Stimulated activated naive CD8-positive, alpha-beta T cell treated with anti-CD3 and anti-CD28 coated beads, Interleukin-15, Interleukin-2, amounts not matched to agents 100 U/mL and 50 U/mL, for 24 hours (primary cell): ENCODE measurements at regions not wholly inside any gene's neighbourhood (a gene's known extent, or its start where the extent isn't known, plus 50 kb on each side); places are given as distances from the start of the nearest gene placed in this dataset.

Experiments
- ATAC-seq: fragments of 150-1000 bp; cut with Tn5 transposase; one replicate; pipeline ENCODE4 v1.10.0; 2021
- DNase-seq: peaks from one replicate; pipeline ENCODE4 v3.0.0; 2021

DNA sequence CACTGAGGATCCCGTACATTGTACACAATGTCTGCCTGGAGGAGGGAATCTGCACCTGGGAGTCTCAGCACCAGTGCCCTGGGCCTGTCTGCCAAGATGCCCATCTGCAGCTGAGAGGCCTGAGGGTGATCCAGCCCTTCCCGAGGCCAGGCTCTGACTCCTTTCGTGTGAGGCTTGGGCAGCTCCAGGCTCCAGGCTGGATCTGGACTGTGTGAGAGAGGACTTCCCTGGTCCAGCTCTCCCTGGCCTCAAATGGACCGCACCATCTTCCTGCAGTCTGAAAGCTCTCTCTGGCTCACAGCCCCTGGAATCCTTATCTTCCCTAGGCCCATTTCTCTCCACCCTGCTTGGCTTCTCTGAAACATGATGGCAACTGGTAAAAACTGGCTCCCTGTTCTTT is 324.6 kb downstream of the DYSF start:
- DNase-seq (no peak), ATAC-seq (no peak)

DNA sequence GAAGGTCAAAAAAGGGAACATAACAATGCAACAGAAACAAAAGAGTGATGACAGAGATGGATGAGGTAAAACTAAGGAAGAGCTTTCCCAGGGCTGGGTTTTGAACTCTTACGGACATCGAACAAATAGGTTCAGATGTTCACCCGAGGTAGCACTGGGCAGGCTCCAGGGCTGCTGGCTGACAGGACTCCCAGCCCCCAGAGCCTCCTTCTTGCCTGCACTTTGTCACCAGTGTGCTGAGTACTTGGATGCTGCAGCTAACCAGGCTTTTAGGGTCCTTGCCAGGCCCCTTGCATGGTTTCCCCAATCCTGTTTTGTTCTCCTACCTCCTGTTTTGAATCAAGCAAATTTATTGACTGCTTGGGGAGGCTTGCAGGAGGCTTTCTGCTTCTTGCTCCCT is 322.9 kb downstream of the DYSF start:
- no peak for DNase-seq
- no peak for ATAC-seq

DNA sequence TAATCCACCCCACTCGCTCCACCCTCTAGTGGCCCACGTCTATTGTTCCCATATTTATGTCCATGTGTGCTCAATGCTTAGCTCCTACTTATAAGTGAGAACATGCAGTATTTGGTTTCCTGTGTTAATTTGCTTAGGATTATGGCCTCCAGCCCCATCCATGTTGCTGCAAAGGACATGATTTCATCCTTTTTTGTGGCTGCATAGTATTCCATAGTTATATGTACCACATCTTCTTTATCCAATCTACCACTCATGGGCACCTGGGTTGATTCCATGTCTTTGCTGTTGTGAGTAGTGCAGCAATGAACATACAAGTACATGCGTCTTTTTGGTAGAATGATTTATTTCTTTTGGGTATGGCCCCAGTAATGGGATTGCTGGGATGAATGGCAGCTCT is 319.9 kb downstream of the DYSF start:
- DNase-seq (no peak), ATAC-seq (no peak)

DNA sequence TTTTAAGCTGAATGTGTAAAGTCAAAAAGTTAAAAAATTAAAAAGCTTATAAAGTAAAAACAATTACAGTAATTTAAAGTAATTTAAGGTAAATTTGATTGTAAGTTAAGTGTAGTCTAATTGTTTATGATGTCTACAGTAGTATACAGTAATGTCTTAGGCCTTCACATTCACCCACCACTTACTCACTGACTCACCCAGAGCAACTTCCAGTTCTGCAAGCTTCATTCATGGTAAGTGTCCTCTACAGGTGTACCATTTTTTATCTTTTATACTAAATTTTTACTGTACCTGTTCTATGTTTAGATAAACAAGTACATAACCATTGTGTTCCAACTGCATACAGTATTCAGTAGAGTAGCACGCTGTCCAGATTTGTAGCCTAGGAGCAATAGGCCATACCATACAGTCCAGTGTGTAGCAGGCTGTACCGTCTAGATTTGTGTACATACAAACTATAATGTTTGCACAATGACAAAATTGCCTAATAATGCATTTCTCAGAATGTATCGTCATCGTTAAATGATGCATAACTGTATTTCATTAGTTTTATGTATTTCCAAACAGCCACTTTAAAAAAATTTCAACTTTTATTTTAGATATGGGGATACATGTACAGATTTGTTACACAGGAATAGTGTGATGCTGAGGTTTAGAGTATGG is 319.3 kb downstream of the DYSF start:
- no peak for DNase-seq
- no peak for ATAC-seq

DNA sequence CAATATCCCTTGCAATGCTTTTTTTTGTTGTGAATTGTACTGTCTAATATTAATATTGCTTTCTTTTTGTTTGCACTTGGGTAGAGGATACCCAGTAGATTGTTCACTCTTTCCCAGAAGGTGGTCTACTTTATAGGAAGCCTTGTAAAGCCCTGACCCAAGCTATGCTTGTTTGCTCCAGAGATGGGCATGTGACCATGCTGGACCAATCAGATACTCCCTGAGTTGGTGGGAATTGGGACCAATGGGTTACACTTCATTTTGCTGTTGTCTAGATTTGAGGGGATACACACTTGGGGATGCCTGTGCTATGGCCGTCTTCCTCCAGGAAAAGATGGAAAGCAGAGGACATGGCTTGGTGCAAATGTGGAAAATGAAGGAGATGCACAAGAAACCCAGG is 314.3 kb downstream of the DYSF start:
- ATAC-seq (no peak), DNase-seq (no peak)

DNA sequence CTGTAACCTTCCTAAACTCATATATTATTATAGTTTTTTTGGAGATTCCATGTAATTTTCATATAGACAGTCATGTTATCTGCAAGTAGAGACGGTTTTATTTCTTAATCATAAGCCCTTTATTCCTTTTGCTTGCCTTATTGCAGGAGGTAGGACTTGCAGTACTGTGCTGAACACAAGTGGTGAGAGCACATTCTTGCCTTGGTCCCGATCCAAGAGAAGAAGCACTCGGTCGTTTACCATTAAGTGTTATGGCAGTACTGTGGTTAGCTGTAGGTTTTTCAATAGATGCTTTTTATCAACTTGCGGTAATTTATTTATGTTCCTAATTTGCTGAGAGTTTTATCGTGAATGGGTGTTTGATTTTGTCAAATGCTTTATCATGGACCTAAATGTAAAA is 305.7 kb downstream of the DYSF start:
- no peak for DNase-seq
- ATAC-seq = no peak

DNA sequence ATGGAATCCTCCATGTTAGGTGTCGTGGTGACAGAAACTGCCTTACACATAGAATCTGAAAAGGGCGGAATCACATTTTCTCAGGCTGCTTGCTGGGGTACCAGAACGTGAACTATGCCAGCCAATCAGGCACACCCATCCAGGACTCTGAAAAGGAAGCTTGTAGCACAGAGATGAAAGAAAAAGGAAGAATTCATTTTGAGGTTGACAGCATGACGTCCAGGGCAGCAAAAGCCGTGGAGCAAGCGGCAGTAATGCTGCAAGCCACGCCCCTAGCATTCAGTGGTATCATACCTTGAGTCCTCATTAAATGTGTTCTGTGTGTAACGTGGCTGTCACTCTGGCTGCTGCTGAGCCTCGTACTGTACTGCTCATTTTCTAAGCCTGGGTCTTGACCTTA is 304.0 kb downstream of the DYSF start:
- ATAC-seq (no peak), DNase-seq (no peak)

DNA sequence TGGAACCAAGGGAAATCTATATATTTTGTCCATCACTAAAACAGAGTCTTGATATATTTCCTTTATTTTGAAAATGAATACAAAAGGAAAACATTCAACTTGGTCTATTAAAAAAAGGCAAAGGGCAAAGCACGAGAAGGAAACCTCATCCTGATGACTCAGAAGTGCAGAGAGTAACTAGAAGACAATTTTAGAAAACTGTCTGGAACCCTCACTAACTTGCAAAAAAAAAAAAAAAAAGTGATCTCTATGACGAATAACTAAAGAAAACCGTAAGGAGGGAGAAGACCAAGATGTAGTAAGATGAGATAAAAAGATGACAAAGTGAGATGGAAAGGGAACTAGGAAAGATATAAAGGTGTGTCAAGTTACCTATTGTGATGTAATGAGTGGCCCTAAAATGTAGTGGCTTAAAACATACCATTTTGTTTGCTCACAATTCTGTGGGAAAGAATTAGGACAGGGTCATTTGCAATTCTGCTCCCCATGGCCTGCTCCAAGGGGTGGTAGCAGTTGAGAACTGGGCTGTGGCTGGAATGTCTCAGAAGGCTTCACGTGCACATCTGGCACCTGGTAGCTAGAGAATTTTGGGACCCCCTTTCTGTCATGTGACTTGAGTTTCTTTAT is 303.0 kb downstream of the DYSF start:
- DNase-seq = no peak
- ATAC-seq = no peak

DNA sequence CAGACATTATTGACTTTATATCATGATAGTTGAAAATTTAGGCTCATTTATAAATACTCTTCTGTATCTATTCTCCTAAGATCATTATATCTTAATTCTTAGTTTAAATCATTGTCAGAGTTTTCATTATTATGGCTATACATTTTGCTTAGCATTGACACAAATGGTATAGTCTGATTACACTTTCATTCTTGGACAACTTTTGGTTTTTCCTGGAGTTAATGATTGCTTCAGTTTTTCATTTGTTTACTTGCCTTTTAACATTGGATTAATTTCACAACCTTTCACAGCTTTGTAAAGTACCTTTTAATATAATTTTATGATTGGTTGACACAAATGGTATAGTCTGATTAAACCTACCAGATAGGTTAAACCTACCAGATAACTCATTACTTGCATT is 298.2 kb downstream of the DYSF start:
- DNase-seq (no peak), ATAC-seq (no peak)

DNA sequence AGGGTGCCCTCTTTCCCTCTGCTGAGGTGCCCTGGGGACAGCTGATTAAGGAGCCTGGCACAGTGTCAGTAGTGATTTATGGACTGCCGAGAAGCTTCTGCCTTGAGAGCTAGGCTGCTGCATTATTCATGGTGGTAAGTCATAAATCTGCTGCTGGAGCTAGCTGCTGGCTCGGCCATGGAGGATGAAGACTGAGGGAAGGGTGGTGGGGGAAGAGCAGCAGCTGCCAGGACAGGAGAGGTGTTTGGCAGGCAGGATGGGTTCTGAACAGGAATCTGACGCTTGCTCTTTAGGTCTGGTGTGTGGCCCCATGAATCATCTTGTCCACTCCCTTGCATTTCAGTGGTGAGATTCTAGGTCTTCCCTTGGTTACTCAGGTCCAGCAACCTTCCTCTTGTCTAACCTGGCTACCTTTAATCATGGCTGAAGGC is 296.3 kb downstream of the DYSF start:
- no peak for DNase-seq
- ATAC-seq = no peak

DNA sequence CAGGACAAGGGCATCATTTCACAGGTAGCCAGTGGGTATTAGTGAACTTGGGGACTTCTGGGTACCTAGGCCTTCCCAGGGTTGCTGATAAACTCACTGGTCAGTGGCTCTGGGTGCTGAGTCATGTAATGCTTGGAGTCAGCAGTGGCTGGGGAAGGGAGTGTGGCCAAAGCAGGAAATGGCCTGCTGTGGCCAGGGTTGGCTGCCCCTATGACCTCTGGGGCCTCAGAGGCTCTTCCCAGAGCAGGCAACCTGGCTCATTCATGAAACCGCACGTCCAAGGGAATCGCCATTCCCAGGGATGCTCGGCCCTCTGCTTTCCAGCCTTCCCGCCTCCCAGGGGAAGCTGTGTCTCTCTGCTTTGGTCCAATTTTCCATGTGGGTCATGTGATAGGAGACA is 294.9 kb downstream of the DYSF start:
- ATAC-seq (no peak), DNase-seq (no peak)

DNA sequence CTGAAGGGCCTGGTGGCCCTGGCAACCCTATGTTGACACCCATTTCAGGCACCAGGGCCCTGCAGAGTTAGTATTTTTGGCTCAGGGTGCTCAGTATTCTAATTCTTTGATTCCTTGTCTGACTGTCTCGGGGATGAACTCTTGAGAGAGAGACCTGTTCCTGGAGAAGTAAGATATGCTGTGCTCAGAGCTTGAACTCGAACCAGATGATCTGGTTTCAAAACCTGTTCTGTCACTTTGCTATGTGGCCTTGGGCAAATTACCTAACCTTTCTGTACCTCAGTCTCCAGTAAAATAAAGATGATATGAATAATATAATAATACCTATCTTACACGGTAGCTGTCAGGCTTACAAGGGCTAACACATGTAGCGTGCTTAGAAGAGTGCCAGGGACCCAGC is 294.2 kb downstream of the DYSF start:
- ATAC-seq = no peak
- DNase-seq = no peak

DNA sequence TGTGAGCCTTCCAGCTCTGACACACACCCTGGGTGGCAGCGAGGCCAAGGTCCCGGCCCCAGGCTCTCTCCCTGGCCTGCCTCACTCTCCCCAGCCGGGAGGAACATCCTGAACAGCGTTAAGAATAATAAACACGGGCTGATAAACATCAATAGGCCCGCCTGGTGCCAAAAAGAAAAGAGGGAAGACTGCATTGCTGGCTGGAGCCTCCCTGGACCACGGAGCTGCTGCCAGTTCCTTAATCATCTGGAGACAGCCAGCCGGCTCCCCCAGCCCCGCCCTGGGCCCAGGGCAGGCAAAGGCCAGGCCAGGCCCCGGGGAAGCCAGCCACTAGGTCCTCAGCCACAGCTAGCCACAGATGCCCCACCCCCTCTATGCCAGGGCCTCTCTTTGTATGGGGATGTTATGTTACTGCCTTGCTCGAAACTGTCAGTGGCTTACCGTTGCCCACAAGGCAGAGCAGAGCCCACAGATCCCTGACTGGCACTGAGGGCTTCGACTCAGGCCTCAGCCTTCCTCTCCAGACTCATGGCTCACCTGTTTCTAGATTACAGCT is 293.7 kb downstream of the DYSF start:
- no peak for DNase-seq
- ATAC-seq = no peak

DNA sequence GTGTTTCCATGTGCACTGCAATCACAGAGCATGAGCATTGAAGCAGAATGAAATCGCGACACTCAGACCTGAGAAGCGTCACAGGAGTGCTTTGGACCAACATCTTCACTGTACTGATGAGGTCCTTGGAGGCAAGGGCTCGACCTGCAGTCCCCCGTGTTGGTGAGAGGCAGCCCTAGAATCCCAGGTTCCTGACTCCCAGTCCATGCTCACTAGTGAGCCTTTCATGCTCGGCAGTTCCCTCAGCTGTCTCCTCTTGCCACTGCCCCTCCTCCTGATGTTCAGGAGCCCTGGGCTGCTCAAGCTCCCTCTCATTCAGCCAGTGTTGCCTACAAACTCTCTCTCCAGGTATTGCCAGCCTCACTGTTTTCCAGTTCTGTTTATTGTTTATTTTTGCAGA is 291.4 kb downstream of the DYSF start:
- DNase-seq (no peak), ATAC-seq (no peak)

DNA sequence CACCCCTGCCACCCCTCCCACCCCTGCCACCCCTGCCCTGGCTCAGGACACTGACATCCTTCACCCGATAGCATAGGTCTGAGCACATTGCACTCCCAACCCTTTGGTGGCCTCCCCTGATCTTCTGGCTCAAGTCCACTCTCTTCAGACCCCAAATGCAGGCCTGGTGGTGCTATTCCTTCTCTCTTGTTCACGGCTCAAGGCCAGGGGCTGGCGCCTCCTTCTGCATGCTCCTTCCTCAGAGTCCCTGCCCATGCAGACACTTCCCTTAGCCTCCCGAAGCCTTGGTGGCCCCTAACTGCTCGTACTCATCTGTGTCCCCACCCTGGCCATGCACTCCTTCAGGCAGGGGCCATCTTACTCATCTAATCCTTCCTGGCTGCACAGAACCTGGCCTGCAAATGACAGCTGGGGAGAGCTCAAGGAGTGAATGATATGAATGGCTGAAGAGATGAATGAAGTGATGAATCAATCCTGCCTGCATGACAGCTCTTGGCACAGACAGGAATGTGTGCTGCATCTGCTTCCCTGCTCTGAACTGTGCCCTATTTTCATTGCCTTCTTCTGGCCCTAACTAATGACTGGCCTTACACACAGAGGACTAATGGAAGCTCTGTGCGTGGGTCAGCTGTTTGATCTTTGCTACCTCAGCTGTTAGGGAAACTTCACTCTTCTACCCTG is 290.8 kb downstream of the DYSF start:
- ATAC-seq = no peak
- DNase-seq = no peak

DNA sequence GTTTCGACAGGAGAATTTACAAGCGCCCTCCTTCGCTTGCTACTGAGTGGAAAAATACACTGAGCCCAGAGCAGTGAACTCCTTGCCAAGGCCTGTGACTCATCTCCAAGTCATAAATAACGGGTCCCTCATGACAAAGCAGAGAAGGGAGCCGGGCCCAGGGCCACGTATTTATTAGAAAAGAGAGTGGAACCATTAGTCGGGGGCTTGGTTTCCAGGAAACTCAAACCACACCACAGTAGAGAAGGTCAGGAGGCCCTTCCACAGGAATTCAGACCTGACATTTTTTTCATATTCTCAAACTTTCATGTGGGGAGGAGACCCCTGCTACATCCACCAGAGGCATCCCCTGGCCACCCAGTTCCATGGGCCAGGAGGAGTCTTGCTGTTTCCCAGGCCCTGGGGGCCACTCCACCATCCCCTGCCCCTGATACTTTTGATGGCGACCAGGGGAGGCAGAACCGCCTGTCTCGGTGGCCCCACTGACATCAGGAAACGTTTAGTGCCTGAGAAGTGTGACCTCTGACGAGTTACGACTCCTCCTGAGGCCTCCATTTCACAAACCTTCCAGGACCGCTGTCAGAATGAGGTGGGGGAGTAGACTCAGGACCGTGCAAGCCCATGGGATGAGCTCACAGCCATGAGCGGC is 289.7 kb downstream of the DYSF start:
- DNase-seq (no peak), ATAC-seq (peak; percentile 57)

DNA sequence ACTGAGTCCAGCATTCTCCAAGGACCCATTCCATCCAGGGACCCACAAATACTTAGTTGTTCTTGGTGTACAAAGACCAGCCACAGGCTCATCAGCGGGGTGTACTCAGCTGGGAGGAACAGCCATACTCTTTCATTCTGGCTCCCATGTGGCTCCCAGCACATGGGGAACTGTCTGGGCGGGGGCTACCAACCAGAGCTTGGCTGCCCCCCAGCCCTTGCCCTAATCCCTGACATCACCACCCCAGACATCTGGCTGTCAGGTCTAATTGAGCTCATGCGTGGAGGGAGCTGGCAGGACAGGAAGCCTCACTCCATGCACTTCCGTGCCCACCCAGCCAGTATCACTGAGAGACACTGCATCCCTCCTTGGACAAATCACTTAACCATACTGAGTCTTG is 283.6 kb downstream of the DYSF start:
- DNase-seq (no peak), ATAC-seq (no peak)

DNA sequence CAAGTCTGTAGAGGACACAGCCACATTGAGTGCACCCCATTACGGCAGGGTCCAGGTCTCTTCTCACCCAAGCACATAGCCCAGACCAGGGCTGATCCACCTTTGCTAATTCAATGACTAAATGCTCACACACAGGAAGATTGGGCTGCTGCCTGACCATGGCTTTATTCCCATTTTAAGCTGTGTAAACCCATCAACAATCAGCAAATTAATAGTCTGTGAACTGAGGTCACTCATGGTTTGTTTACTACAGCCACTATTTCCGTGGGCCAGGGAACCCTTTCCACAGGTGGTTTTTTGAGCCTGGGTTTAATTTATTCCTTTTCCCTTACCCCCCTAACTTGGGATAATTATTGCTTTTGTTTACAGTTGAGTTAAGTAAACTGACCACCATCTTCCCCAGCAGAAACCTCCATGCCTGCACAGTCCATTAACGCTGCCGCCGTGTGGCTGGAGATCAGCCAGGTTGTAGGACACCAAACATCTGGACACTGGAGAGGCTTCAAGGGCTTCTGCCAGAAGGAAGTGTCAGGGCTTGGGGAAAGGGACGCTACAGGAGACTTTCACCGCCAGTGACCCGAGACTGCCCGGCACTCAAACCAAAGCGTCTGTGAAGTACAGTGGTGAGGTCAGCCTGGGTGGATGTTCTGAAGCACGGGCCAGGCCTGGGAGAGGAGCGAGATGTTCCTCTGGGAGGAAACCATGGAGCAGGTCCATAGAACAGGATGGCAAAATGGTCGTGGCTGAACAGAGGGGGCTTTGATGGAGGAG is 282.9 kb downstream of the DYSF start:
- ATAC-seq (no peak), DNase-seq (no peak)
